ENCODE measurements at regions not wholly inside any gene's neighbourhood (a gene's known extent, or its start where the extent isn't known, plus 50 kb on each side); places are given as distances from the start of the nearest gene placed in this dataset.

- TF ChIP-seq, protein P1, sequence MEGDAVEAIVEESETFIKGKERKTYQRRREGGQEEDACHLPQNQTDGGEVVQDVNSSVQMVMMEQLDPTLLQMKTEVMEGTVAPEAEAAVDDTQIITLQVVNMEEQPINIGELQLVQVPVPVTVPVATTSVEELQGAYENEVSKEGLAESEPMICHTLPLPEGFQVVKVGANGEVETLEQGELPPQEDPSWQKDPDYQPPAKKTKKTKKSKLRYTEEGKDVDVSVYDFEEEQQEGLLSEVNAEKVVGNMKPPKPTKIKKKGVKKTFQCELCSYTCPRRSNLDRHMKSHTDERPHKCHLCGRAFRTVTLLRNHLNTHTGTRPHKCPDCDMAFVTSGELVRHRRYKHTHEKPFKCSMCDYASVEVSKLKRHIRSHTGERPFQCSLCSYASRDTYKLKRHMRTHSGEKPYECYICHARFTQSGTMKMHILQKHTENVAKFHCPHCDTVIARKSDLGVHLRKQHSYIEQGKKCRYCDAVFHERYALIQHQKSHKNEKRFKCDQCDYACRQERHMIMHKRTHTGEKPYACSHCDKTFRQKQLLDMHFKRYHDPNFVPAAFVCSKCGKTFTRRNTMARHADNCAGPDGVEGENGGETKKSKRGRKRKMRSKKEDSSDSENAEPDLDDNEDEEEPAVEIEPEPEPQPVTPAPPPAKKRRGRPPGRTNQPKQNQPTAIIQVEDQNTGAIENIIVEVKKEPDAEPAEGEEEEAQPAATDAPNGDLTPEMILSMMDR (optimal IDR thresholded peaks at IDR 0.05 in 1 of 3, IDR thresholded peaks at IDR 0.05 in 1 of 3, conservative IDR thresholded peaks at IDR 0.05 in 1 of 3; ENCODE audit: extremely low read depth in 1 of 3, insufficient read depth in 2 of 3, low read length in 3 of 3): no peak
- TF ChIP-seq EZH2 (IDR thresholded peaks at IDR 0.05; ENCODE audit: low read length): no peak
Observed at GRCh38 chr5:105812304-105812703, 1858.4 kb downstream of the EFNA5 start.
